Activated T-cell treated with anti-CD3 and anti-CD28 coated beads for 48 hours (primary cell): ENCODE measurements at regions not wholly inside any gene's neighbourhood (a gene's known extent, or its start where the extent isn't known, plus 50 kb on each side); places are given as distances from the start of the nearest gene placed in this dataset.
"Not testable (repeated sequence)": the region's sequence is repeated elsewhere in the genome, so short reads cannot be mapped to it uniquely, and the experiment has no call there.

Source experiments
- DNase-seq: peaks from one replicate; pipeline ENCODE4 v3.0.0-alpha.2; 2020; ENCODE audit warnings: low read depth

GRCh38 chr2:144969564-144969963 lies 449.6 kb upstream of the ZEB2 start:
- DNase-seq = not testable (repeated sequence)

GRCh38 chr2:144967961-144968360 lies 448.0 kb upstream of the ZEB2 start:
- no peak for DNase-seq

- DNase-seq = no peak
Observed at GRCh38 chr2:144965172-144965571, 445.3 kb upstream of the ZEB2 start.

GRCh38 chr2:144963031-144963430 lies 443.1 kb upstream of the ZEB2 start:
- no peak for DNase-seq

- no peak for DNase-seq
Observed at GRCh38 chr2:144959416-144959815, 439.5 kb upstream of the ZEB2 start.

GRCh38 chr2:144950899-144951560 lies 431.1 kb upstream of the ZEB2 start:
- no peak for DNase-seq

GRCh38 chr2:144948205-144948855 lies 428.4 kb upstream of the ZEB2 start:
- no peak for DNase-seq

GRCh38 chr2:144947709-144948037 lies 427.8 kb upstream of the ZEB2 start:
- DNase-seq = no peak

- DNase-seq = no peak
Observed at GRCh38 chr2:144946263-144946662, 426.3 kb upstream of the ZEB2 start.

- no peak for DNase-seq
Observed at GRCh38 chr2:144944546-144945220, 424.8 kb upstream of the ZEB2 start.

- no peak for DNase-seq
Observed at GRCh38 chr2:144943986-144944385, 424.1 kb upstream of the ZEB2 start.

GRCh38 chr2:144943293-144943941 lies 423.5 kb upstream of the ZEB2 start:
- DNase-seq = no peak

- DNase-seq = no peak
Observed at GRCh38 chr2:144942516-144943256, 422.8 kb upstream of the ZEB2 start.

GRCh38 chr2:144941743-144942488 lies 422.0 kb upstream of the ZEB2 start:
- DNase-seq = no peak

- DNase-seq = no peak
Observed at GRCh38 chr2:144939590-144939989, 419.7 kb upstream of the ZEB2 start.

GRCh38 chr2:144937910-144938709 lies 418.2 kb upstream of the ZEB2 start:
- DNase-seq = no peak

GRCh38 chr2:144937066-144937465 lies 417.1 kb upstream of the ZEB2 start:
- no peak for DNase-seq

GRCh38 chr2:144936442-144936841 lies 416.5 kb upstream of the ZEB2 start:
- DNase-seq = no peak

GRCh38 chr2:144935736-144936135 lies 415.8 kb upstream of the ZEB2 start:
- no peak for DNase-seq

GRCh38 chr2:144935191-144935590 lies 415.3 kb upstream of the ZEB2 start:
- DNase-seq = no peak

- DNase-seq = no peak
Observed at GRCh38 chr2:144931960-144932359, 412.0 kb upstream of the ZEB2 start.
